H1 (cell line): ENCODE measurements at regions not wholly inside any gene's neighbourhood (a gene's known extent, or its start where the extent isn't known, plus 50 kb on each side); places are given as distances from the start of the nearest gene placed in this dataset.

Experiments used
- CHD7 ChIP-seq: fragments of 300-600 bp; sonication (generic); IDR thresholded peaks from 2 replicates; pipeline ENCODE4 v1.7.1; 2012; ENCODE audit warnings: low read length, moderate library complexity, mild to moderate bottlenecking, inconsistent platforms; ENCODE audit not compliant: insufficient replicate concordance

GRCh38 chrX:55389376-55389775 is 62.6 kb upstream of the MAGEH1 start (continued):
- TF ChIP-seq CHD7: no peak
